Pancreas (tissue), 10 donors: ENCODE measurements at regions not wholly inside any gene's neighbourhood (a gene's known extent, or its start where the extent isn't known, plus 50 kb on each side); places are given as distances from the start of the nearest gene placed in this dataset.
"Not testable (repeated sequence)": the region's sequence is repeated elsewhere in the genome, so short reads cannot be mapped to it uniquely, and the experiment has no call there.

Source experiments
- ATAC-seq, 4 donors: fragments of 200-7000 bp; cut with Tn5 transposase; one replicate each; pipeline versions ENCODE4 v1.8.0 to v1.9.1; 2020; ENCODE audit warnings: mild to moderate bottlenecking in 4 of 4, moderate library complexity in 4 of 4
- DNase-seq, 6 donors: peaks; one replicate each; pipeline ENCODE4 v3.0.0-alpha.2; 2020
- FAIRE-seq: peaks from 2 replicates; lab custom pipeline; 2012; peaks lifted over from hg19 to GRCh38; lab: Jason Lieb, UNC
- H3K27ac ChIP-seq, 4 donors: fragments of 200-600 bp; sonication (generic); 1 replicate in 3 of 4; 2 replicates in 1 of 4; pipeline versions ENCODE4 v1.5.0 to v1.8.0; 2020
- H3K27me3 ChIP-seq, 4 donors: fragments of 200-600 bp; one replicate each; pipeline ENCODE4 v1.8.0; 2021
- H3K36me3 ChIP-seq, 3 donors: fragments of 200-600 bp; sonication (generic) in 1 of 3; one replicate each; pipeline versions ENCODE4 v1.5.0 to v1.8.0; 2020 to 2021
- H3K4me1 ChIP-seq, 3 donors: fragments of 200-600 bp; one replicate each; pipeline ENCODE4 v1.8.0; 2021
- H3K4me3 ChIP-seq, 4 donors: fragments of 200-600 bp; sonication (generic) in 2 of 4; one replicate each; pipeline versions ENCODE4 v1.5.0 to v1.8.0; 2020 to 2021
- H3K9me3 ChIP-seq, 4 donors: fragments of 200-600 bp; one replicate each; pipeline ENCODE4 v1.8.0; 2021
- WGBS, 2 donors: extraction: QIAGEN DNeasy Blood & Tissue Kit; methylation state at CpG; one replicate each; pipeline ENCODE4 v1.1.7; 2013; 5-methylcytosine and 5-hydroxymethylcytosine counted together
- intact Hi-C, 3 donors: fragments of 100-400 bp; cut with DNase I; formaldehyde crosslinking; loops; one replicate each; pipeline versions ENCODE4 v1.11.1 to v1.14.2; 2022
- TF ChIP-seq, protein P1 (sequence below), 4 donors: fragments of 200-600 bp; sonication (generic) in 3 of 4; IDR thresholded peaks; one replicate each; pipeline versions ENCODE4 v1.5.0 to v1.8.0; 2021; ENCODE audit warnings: antibody characterized with exemption in 4 of 4
- donor health status: healthy with polysubstance abuse.
- donor health status: DM: no; HTN: no; CAD: no; lungs with moderate emphysema.
- donor health status: DM: no; HTN: no; CAD: no.
- donor health status: control.
- donor health status: control.
- donor health status: Bipolar disorder and iron deficiency.
- donor health status: DM: yes; HTN: yes; CAD: no.
- donor health status: DM: no; HTN: no; CAD: no.
- donor health status: DM: no; HTN: no; CAD: no.
- donor health status: DM: yes; HTN: yes; CAD: no.

DNA sequence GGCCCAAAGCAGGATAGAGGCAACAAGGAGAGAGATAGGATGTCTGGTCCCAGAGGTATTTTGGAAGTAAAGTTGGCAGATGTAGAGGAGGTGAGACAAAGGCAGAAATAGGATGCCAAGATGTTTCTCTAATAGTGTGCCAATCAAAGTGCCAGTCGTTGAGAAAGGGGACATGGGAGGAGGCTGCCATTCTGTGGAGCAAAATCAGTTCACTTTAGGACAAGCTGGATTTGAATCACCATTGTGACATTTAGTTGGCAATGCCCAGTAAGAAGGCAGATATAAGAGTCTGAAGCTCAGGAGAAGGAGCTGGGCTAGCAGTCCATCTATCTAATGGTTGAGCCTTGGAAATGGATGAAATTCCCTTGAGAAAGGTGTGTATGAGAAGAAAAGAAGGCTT lies 53.8 kb downstream of the ADRB2 start:
- ATAC-seq: no peak
- Histone ChIP-seq H3K27ac (no peak overlapping the region), H3K4me1 (no peaks in the 10 kb centered on the region), H3K27me3 (no peaks in the 10 kb centered on the region), H3K4me3 (no peak overlapping the region), H3K9me3 (no peaks in the 10 kb centered on the region), H3K36me3 (no peaks in the 10 kb centered on the region)
- no peak for DNase-seq
- TF ChIP-seq, protein P1, sequence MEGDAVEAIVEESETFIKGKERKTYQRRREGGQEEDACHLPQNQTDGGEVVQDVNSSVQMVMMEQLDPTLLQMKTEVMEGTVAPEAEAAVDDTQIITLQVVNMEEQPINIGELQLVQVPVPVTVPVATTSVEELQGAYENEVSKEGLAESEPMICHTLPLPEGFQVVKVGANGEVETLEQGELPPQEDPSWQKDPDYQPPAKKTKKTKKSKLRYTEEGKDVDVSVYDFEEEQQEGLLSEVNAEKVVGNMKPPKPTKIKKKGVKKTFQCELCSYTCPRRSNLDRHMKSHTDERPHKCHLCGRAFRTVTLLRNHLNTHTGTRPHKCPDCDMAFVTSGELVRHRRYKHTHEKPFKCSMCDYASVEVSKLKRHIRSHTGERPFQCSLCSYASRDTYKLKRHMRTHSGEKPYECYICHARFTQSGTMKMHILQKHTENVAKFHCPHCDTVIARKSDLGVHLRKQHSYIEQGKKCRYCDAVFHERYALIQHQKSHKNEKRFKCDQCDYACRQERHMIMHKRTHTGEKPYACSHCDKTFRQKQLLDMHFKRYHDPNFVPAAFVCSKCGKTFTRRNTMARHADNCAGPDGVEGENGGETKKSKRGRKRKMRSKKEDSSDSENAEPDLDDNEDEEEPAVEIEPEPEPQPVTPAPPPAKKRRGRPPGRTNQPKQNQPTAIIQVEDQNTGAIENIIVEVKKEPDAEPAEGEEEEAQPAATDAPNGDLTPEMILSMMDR (IDR thresholded peaks at IDR 0.05): no peak
- no peak for FAIRE-seq
- intact Hi-C loops: no loop called here
- 64 to 76% methylated on average over 1 of the region's 1 CpG for WGBS, 2 donors

DNA sequence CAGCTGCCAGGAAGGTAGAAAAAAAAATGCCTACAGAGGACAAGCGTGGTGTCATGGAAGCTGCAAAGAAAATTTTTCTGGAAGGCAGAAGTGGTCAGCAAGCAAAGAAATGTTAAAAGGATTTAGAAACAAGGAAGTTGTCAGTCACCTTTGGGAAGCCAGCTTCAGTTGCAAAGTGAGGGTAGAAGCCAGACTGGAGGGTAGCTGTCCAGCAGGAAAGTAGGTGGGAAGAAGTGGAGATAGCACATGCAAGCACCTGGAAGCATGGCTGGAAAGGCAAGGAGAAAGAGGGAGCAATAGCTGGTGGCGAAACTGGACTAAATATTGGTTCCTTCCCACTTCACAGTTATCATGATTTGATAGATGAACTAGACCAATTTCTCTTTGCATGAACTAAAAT lies 54.3 kb downstream of the ADRB2 start:
- no peak for DNase-seq
- ATAC-seq: no peak
- Histone ChIP-seq H3K36me3 (no peaks in the 10 kb centered on the region), H3K4me3 (no peak overlapping the region), H3K4me1 (no peaks in the 10 kb centered on the region), H3K27me3 (no peaks in the 10 kb centered on the region), H3K27ac (no peak overlapping the region), H3K9me3 (no peaks in the 10 kb centered on the region)
- WGBS, 2 donors: 79 to 80% methylated on average over 2 of the region's 2 CpGs
- intact Hi-C loops: no loop called here
- TF ChIP-seq, protein P1 (IDR thresholded peaks at IDR 0.05): no peak
- no peak for FAIRE-seq

DNA sequence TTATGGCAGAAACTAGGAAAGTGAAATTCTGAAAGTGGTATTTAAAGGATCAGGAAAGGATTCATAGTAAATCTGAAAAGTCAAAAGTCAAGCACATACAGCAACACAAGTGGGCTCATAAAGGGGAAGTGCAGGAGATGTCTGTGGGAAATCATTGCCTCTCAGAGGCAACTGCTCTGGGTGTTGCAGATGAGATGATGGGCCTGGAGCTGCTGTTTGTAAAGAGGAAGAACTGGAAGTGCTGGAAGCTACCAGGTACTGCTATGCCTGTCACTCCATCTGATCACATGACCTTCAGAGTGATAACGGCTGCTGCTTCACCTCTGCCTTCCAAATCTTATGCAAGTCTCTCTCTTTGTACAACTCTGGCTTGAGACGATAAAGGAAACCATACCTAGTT lies 55.9 kb downstream of the ADRB2 start:
- no peak for DNase-seq
- Histone ChIP-seq H3K27ac (no peak overlapping the region), H3K4me3 (no peak overlapping the region), H3K27me3 (no peaks in the 10 kb centered on the region), H3K4me1 (no peaks in the 10 kb centered on the region), H3K9me3 (no peaks in the 10 kb centered on the region), H3K36me3 (no peaks in the 10 kb centered on the region)
- FAIRE-seq: no peak
- 38 to 52% methylated on average over 2 of the region's 2 CpGs for WGBS, 2 donors
- ATAC-seq: no peak
- TF ChIP-seq, protein P1 (IDR thresholded peaks at IDR 0.05): no peak
- intact Hi-C loops: no loop called here

DNA sequence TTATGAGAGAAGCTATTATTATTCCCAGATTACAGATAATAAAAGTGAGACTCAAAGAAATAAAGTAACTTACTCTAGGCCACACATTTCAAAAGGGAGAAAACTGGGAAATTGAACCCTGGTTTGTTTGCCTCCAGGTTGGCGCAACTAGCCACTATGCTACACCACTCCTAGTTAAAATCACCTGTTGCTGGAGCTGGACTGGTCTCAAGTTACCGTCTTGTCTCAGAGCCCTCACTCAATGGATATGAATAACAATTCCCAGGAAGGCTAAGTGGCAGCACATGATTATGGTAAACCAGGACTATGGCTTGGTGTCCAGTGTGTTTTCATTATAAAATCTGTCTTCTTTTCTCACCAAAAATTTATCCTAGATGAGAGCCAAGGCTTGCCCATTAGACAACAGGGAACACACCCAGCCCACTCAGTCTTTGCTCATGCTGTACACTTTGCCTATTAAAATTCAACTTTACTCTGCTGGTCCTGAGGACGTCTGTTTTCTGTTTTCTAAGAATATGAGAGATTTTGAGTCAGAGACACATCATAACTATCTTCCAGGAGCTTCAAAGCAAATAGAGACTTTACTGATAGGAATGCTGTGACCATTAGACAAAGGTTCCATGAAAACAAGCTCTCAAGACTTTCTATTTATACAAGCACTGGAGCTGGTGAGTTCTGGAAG lies 58.1 kb downstream of the ADRB2 start:
- TF ChIP-seq, protein P1 (IDR thresholded peaks at IDR 0.05): no peak

DNA sequence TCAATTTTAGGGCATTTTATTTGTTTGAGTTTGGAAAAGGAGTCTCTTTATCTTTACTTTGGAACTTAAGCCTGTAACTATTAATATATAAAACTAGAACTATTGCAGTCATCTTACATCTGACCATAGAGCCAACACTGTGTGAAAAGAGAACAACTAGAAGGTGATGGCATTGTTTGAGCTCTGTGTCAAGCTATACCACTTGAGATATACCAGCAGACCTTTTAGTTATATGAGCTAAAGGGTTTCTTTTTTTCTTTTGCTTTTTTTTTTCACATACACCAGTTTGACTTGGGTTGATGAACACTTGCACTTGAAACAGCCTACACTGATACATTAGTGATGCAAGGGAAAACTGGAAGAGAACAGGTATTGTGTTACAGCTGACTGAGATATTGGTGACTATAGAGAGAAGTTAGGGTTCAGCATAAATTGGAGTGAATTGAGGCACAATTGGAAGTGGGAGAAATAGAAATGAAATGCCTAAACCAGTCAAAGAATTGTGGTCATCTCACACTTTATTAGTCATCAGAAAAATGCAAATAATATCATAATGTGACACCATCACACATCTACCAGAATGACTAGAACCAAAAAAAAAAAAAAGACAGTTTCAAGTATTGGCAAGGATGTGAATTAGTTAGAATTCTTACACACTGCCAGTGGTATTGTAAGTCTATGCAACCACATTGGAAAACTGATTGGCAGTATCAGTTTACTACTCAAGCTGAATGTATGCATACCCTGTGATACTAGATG lies 60.9 kb downstream of the ADRB2 start:
- no peak for FAIRE-seq
- Histone ChIP-seq H3K27me3 (no peaks in the 10 kb centered on the region), H3K27ac (no peak overlapping the region), H3K4me3 (no peak overlapping the region), H3K36me3 (no peaks in the 10 kb centered on the region), H3K9me3 (no peaks in the 10 kb centered on the region), H3K4me1 (no peaks in the 10 kb centered on the region)
- DNase-seq: no peak
- TF ChIP-seq, protein P1 (IDR thresholded peaks at IDR 0.05): no peak
- intact Hi-C loops: no loop called here
- ATAC-seq: no peak

More for the DNA sequence above, 58.1 kb downstream of the ADRB2 start:
- no peaks in the 10 kb centered on the region for H3K4me1 ChIP-seq
- H3K27me3 ChIP-seq: no peaks in the 10 kb centered on the region
- no peak for DNase-seq
- ATAC-seq: no peak
- no peaks in the 10 kb centered on the region for H3K36me3 ChIP-seq
- WGBS, 2 donors: 68 to 72% methylated on average over 3 of the region's 3 CpGs
- H3K4me3 ChIP-seq: no peak overlapping the region
- H3K9me3 ChIP-seq: no peaks in the 10 kb centered on the region
- H3K27ac ChIP-seq: no peak overlapping the region
- intact Hi-C loops: no loop called here
- no peak for FAIRE-seq

DNA sequence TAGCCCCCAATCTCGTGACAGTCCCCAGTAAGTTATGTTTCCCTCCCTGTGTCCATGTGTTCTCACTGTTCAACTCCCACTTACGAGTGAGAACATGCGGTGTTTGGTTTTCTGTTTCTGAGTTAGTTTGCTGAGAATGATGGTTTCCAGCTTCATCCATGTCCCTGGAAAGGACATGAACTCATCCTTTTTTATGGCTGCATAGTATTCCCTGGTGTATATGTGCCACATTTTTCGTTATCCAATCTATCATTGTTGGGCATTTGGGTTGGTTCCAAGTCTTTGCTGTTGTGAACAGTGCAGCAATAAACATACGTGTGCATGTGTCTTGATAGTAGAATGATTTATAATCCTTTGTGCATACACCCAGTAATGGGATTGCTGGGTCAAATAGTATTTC lies 63.5 kb downstream of the ADRB2 start:
- H3K27ac ChIP-seq, H3K36me3 ChIP-seq, H3K9me3 ChIP-seq, intact Hi-C loops, FAIRE-seq, H3K4me1 ChIP-seq, DNase-seq, ATAC-seq, H3K4me3 ChIP-seq, H3K27me3 ChIP-seq: not testable (repeated sequence)
- WGBS, 2 donors: 78 to 83% methylated on average over 5 of the region's 5 CpGs

DNA sequence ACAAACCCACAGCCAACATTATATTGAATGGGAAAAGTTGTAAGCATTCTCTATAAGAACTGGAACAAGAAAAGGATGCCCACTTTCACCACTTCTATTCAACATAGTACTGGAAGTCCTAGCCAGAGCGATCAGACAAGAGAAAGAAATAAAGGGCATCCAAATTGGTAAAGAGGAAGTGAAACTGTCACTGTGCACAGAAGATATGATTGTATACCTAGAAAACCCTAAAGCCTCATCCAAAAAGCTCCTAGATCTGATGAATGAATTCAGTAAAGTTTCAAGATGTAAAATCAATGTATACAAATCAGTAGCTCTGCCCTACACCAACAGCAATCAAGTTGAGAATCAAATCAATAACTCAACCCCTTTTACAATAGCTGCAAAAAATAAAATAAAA lies 69.0 kb downstream of the ADRB2 start:
- ATAC-seq: not testable (repeated sequence)
- WGBS, 2 donors: 90 to 95% methylated on average over 1 of the region's 1 CpG

More for the DNA sequence above, 69.0 kb downstream of the ADRB2 start:
- H3K27me3 ChIP-seq, H3K9me3 ChIP-seq, H3K27ac ChIP-seq, DNase-seq, FAIRE-seq, H3K4me1 ChIP-seq, intact Hi-C loops, H3K4me3 ChIP-seq, H3K36me3 ChIP-seq: not testable (repeated sequence)
